ENCODE measurements at regions not wholly inside any gene's neighbourhood (a gene's known extent, or its start where the extent isn't known, plus 50 kb on each side); places are given as distances from the start of the nearest gene placed in this dataset.

GRCh38 chr1:185668013-185668412 lies 66.2 kb upstream of the HMCN1 start:
- TF ChIP-seq CTCF (IDR thresholded peaks at IDR 0.05): no peak
- no peak for TF ChIP-seq EP300 (IDR thresholded peaks at IDR 0.05)
- TF ChIP-seq POLR2A (IDR thresholded peaks at IDR 0.05): no peak
